Astrocyte (in vitro differentiated cells and primary cell): ENCODE measurements at regions not wholly inside any gene's neighbourhood (a gene's known extent, or its start where the extent isn't known, plus 50 kb on each side); places are given as distances from the start of the nearest gene placed in this dataset.
"Not testable (repeated sequence)": the region's sequence is repeated elsewhere in the genome, so short reads cannot be mapped to it uniquely, and the experiment has no call there.

ENCODE experiments used
- DNase-seq: peaks from one replicate; pipeline ENCODE4 v3.0.0-alpha.2; 2010; ENCODE audit warnings: low read depth
- FAIRE-seq: peaks from 2 replicates; lab custom pipeline; 2011; peaks lifted over from hg19 to GRCh38; lab: Jason Lieb, UNC
- H2AFZ ChIP-seq: 2 replicates; pipeline ENCODE4 v1.6.0; 2012; ENCODE audit warnings: low read depth, low read length, inconsistent platforms
- H3K27ac ChIP-seq: 2 replicates; pipeline ENCODE4 v1.5.1; 2011; ENCODE audit warnings: low read depth, low read length, inconsistent platforms
- H3K27me3 ChIP-seq: 2 replicates; pipeline ENCODE4 v1.6.0; 2011; ENCODE audit warnings: low read length, inconsistent platforms; ENCODE audit not compliant: insufficient read depth
- H3K36me3 ChIP-seq: 2 replicates; pipeline ENCODE4 v1.5.1; 2011; ENCODE audit warnings: low read length, inconsistent platforms; ENCODE audit not compliant: insufficient read depth
- H3K4me1 ChIP-seq: 2 replicates; pipeline ENCODE4 v1.5.1; 2011; ENCODE audit warnings: low read length, inconsistent platforms; ENCODE audit not compliant: insufficient read depth
- H3K4me2 ChIP-seq: 2 replicates; pipeline ENCODE4 v1.6.0; 2012; ENCODE audit warnings: low read length, inconsistent platforms
- H3K4me3 ChIP-seq: 2 replicates; pipeline ENCODE4 v1.5.1; 2011; ENCODE audit warnings: low read depth, mild to moderate bottlenecking, low read length, inconsistent platforms; ENCODE audit not compliant: insufficient read depth
- H3K79me2 ChIP-seq: 2 replicates; pipeline ENCODE4 v1.6.0; 2012; ENCODE audit warnings: mild to moderate bottlenecking, low read length, inconsistent platforms; ENCODE audit not compliant: insufficient read depth
- H3K9ac ChIP-seq: 2 replicates; pipeline ENCODE4 v1.6.0; 2012; ENCODE audit warnings: mild to moderate bottlenecking, low read length, inconsistent platforms
- H3K9me3 ChIP-seq: 2 replicates; pipeline ENCODE4 v1.5.1; 2012; ENCODE audit warnings: low read depth, mild to moderate bottlenecking, low read length, inconsistent platforms; ENCODE audit not compliant: insufficient read depth
- H4K20me1 ChIP-seq: 2 replicates; pipeline ENCODE4 v1.6.0; 2012; ENCODE audit warnings: low read length, inconsistent platforms; ENCODE audit not compliant: insufficient read depth
- H3K27ac Mint-ChIP-seq: one replicate; pipeline ENCODE4 v1.8.0; 2021; ENCODE audit warnings: mild to moderate bottlenecking, mixed read lengths; ENCODE audit not compliant: unreplicated experiment
- H3K27me3 Mint-ChIP-seq: one replicate; pipeline ENCODE4 v1.8.0; 2021; ENCODE audit warnings: low read depth, mixed read lengths; ENCODE audit not compliant: unreplicated experiment
- H3K36me3 Mint-ChIP-seq: one replicate; pipeline ENCODE4 v1.8.0; 2021; ENCODE audit warnings: low read depth, mixed read lengths; ENCODE audit not compliant: unreplicated experiment
- H3K4me1 Mint-ChIP-seq: one replicate; pipeline ENCODE4 v1.8.0; 2021; ENCODE audit warnings: low read depth, mixed read lengths; ENCODE audit not compliant: unreplicated experiment
- H3K4me3 Mint-ChIP-seq: one replicate; pipeline ENCODE4 v1.8.0; 2021; ENCODE audit warnings: mild to moderate bottlenecking, moderate library complexity, mixed read lengths; ENCODE audit not compliant: unreplicated experiment
- H3K9me3 Mint-ChIP-seq: one replicate; pipeline ENCODE4 v1.8.0; 2021; ENCODE audit warnings: mild to moderate bottlenecking, mixed read lengths; ENCODE audit not compliant: unreplicated experiment
- CTCF ChIP-seq: IDR thresholded peaks from 2 replicates; pipeline ENCODE4 v1.5.1; 2011; ENCODE audit warnings: low read depth, mild to moderate bottlenecking, inconsistent platforms, low read length, moderate library complexity; ENCODE audit not compliant: insufficient read depth
- EZH2 ChIP-seq: IDR thresholded peaks from 2 replicates; pipeline ENCODE4 v1.6.1; 2012; ENCODE audit warnings: mild to moderate bottlenecking, low read length, inconsistent platforms; ENCODE audit not compliant: insufficient read depth

DNA sequence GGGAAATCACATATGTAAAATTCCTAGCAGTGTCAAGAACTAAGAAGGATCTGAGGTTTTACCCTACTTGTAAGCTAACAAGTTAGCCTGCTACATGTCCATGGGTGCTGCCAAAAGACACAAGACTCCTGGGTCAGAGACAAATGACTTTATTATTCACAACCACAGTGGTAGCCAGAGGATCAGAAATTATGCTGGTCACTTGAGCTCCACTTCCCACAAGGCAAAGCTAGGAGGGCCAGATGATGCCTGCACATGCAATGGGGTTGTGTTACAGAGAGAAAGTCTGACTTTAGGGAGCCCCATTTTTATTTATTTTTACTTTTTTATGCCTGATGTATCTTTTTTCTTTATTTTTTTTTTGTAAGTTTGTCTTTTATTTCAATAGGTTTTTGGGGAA, 136.8 kb downstream of the S1PR1 start:
- Mint-ChIP-seq H3K27me3 (no peaks in the 10 kb centered on the region), H3K4me3 (no peak overlapping the region), H3K36me3 (no peaks in the 10 kb centered on the region), H3K9me3 (peaks cover 5% of the 10 kb centered on the region), H3K27ac (no peak overlapping the region), H3K4me1 (peaks cover 8% of the 10 kb centered on the region)
- Histone ChIP-seq H3K4me2 (no peak overlapping the region), H3K4me3 (no peak overlapping the region), H3K4me1 (peaks cover 5% of the 10 kb centered on the region), H3K27me3 (no peaks in the 10 kb centered on the region), H4K20me1 (no peaks in the 10 kb centered on the region), H3K9me3 (no peaks in the 10 kb centered on the region), H3K36me3 (no peaks in the 10 kb centered on the region), H3K79me2 (no peaks in the 10 kb centered on the region), H2AFZ (no peak overlapping the region), H3K9ac (no peak overlapping the region), H3K27ac (no peak overlapping the region)
- TF ChIP-seq CTCF = no peak
- TF ChIP-seq EZH2 = no peak
- no peak for FAIRE-seq
- DNase-seq = no peak

GRCh38 chr1:101375448-101375847, 138.6 kb downstream of the S1PR1 start:
- H3K9ac ChIP-seq, H3K4me3 Mint-ChIP-seq, H3K27ac Mint-ChIP-seq, DNase-seq, H3K4me1 ChIP-seq, H3K27me3 Mint-ChIP-seq, H4K20me1 ChIP-seq, H3K27ac ChIP-seq, H3K4me3 ChIP-seq, H3K27me3 ChIP-seq, H2AFZ ChIP-seq, H3K36me3 Mint-ChIP-seq, H3K9me3 ChIP-seq, H3K36me3 ChIP-seq, FAIRE-seq, H3K4me2 ChIP-seq, H3K79me2 ChIP-seq, H3K9me3 Mint-ChIP-seq, H3K4me1 Mint-ChIP-seq: not testable (repeated sequence)

DNA sequence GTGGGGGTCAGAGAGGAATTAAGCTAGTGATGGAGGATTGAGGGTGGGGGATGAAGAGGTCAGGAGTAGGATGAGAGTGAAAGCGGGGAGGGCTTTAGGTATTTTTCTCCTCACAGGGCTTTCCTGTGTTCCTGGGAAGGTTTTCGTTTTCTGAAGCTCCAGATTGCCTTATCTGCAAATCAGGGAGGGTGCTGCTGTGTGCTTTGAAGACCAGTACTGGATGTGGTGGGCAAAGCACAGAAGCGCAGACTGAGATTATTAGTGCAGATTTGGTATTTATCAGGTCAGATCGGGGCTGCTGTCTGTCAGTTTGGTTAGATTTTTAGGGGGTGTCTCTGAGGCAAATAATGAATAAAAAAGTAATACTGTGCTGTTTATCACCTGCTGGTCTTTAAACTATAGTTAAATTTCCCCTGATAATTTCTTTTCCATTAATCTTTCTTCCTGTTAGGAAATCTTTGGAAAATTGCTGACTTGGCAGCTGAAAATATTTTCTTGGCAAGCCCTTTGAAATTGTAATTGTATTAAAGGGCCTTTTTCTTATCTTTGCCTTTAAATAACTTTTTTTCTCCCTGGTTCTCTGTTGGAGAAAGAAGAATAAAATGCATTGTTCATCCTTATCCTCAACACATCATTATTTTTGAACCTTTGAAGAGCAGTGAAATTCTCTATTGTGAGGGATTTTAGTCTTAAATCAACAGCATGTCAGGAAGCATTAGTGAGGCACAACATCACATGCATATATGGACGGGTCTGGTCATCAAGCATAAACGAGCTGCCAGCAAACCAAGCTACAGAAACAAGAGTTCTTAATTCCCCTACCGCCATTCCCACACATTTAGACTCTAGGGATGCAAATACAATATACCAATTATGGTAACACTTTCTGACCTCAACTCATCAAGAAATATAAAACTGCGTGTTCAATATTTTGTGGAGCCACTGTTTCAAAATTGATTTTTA, 139.6 kb downstream of the S1PR1 start:
- Histone ChIP-seq H3K4me1 (no peaks in the 10 kb centered on the region), H3K4me2 (no peak overlapping the region), H3K9me3 (no peaks in the 10 kb centered on the region), H3K79me2 (no peaks in the 10 kb centered on the region), H4K20me1 (no peaks in the 10 kb centered on the region), H3K27ac (no peak overlapping the region), H3K9ac (no peak overlapping the region), H3K36me3 (no peaks in the 10 kb centered on the region), H3K27me3 (no peaks in the 10 kb centered on the region), H3K4me3 (no peak overlapping the region), H2AFZ (no peak overlapping the region)
- Mint-ChIP-seq H3K27ac (no peak overlapping the region), H3K9me3 (peaks cover 5% of the 10 kb centered on the region), H3K4me1 (peaks cover 2% of the 10 kb centered on the region), H3K27me3 (no peaks in the 10 kb centered on the region), H3K36me3 (no peaks in the 10 kb centered on the region), H3K4me3 (no peak overlapping the region)
- DNase-seq (no peak), FAIRE-seq (no peak)
- TF ChIP-seq CTCF (no peak), EZH2 (no peak)
